CD14-positive monocyte (primary cell): ENCODE measurements at regions not wholly inside any gene's neighbourhood (a gene's known extent, or its start where the extent isn't known, plus 50 kb on each side); places are given as distances from the start of the nearest gene placed in this dataset.

Experiments used
- DNase-seq, 3 donors: peaks; one replicate each; pipeline ENCODE4 v3.0.0-alpha.2; 2011 to 2022
- H2AFZ ChIP-seq: 2 replicates; pipeline ENCODE4 v1.6.0; 2012; ENCODE audit warnings: mild to moderate bottlenecking, low read depth, low read length, inconsistent platforms; ENCODE audit not compliant: insufficient read depth, poor library complexity, severe bottlenecking
- H3K27ac ChIP-seq, 2 donors: 1 replicate in 1 of 2; 2 replicates in 1 of 2; pipeline ENCODE4 v1.5.1; 2012 to 2013; ENCODE audit warnings: low read length in 2 of 2, control low read depth in 1 of 2, inconsistent platforms in 1 of 2, low read depth in 1 of 2, mild to moderate bottlenecking in 1 of 2
- H3K27me3 ChIP-seq, 2 donors: one replicate each; pipeline versions ENCODE4 v1.6.0 to v1.6.1; 2011 to 2013; ENCODE audit warnings: low read length in 2 of 2; ENCODE audit not compliant: control insufficient read depth in 2 of 2, insufficient read depth in 2 of 2
- H3K36me3 ChIP-seq, 2 donors: replicated peaks in 1 of 2; 1 replicate in 1 of 2; 2 replicates in 1 of 2; pipeline versions ENCODE4 v1.5.1 to v1.6.1; 2012 to 2013; ENCODE audit warnings: low read length in 2 of 2, control low read depth in 1 of 2, inconsistent platforms in 1 of 2, mild to moderate bottlenecking in 1 of 2; ENCODE audit not compliant: insufficient read depth in 2 of 2, control insufficient read depth in 1 of 2
- H3K4me1 ChIP-seq, 2 donors: 1 replicate in 1 of 2; 2 replicates in 1 of 2; pipeline versions ENCODE4 v1.5.1 to v1.6.1; 2012 to 2013; ENCODE audit warnings: low read length in 2 of 2, control low read depth in 1 of 2, inconsistent platforms in 1 of 2, mild to moderate bottlenecking in 1 of 2, moderate library complexity in 1 of 2; ENCODE audit not compliant: insufficient read depth in 2 of 2, control insufficient read depth in 1 of 2
- H3K4me2 ChIP-seq: replicated peaks from 2 replicates; pipeline ENCODE3; 2012; ENCODE audit warnings: low read length, moderate library complexity, mild to moderate bottlenecking; ENCODE audit not compliant: poor library complexity, severe bottlenecking; ENCODE audit errors: extremely low read depth
- H3K4me3 ChIP-seq, 3 experiments: fragments of 200-600 bp in 1 of 3; sonication (generic) in 1 of 3; replicated peaks in 1 of 3; 1 replicate in 2 of 3; 2 replicates in 1 of 3; pipeline ENCODE4 v1.5.1; 2011 to 2013; ENCODE audit warnings: low read length in 3 of 3, mild to moderate bottlenecking in 3 of 3, control low read depth in 2 of 3, low read depth in 2 of 3, inconsistent platforms in 1 of 3, moderate library complexity in 1 of 3
- H3K79me2 ChIP-seq: 2 replicates; pipeline ENCODE4 v1.6.0; 2012; ENCODE audit warnings: mild to moderate bottlenecking, control low read depth, inconsistent platforms, low read length, moderate library complexity; ENCODE audit not compliant: insufficient read depth
- H3K9ac ChIP-seq: 2 replicates; pipeline ENCODE4 v1.6.0; 2017; ENCODE audit warnings: low read length, mild to moderate bottlenecking; ENCODE audit not compliant: insufficient read depth, poor library complexity, severe bottlenecking
- H3K9me3 ChIP-seq, 2 donors: replicated peaks in 1 of 2; 1 replicate in 1 of 2; 2 replicates in 1 of 2; pipeline versions ENCODE4 v1.5.1 to v1.6.1; 2012 to 2013; ENCODE audit warnings: low read length in 2 of 2, control low read depth in 1 of 2; ENCODE audit not compliant: control insufficient read depth in 1 of 2, insufficient read depth in 1 of 2
- H4K20me1 ChIP-seq: 2 replicates; pipeline ENCODE4 v1.6.0; 2012; ENCODE audit warnings: mild to moderate bottlenecking, low read length, control low read depth, moderate library complexity; ENCODE audit not compliant: insufficient read depth
- H3K27ac Mint-ChIP-seq, 7 donors: one replicate each; pipeline ENCODE4 v1.8.0; 2020; ENCODE audit warnings: mild to moderate bottlenecking in 7 of 7, mixed read lengths in 7 of 7, moderate library complexity in 6 of 7, inconsistent platforms in 2 of 7
- H3K27me3 Mint-ChIP-seq, 3 donors: one replicate each; pipeline ENCODE4 v1.8.0; 2021 to 2022; ENCODE audit warnings: low read depth in 3 of 3, mild to moderate bottlenecking in 3 of 3, mixed read lengths in 3 of 3, moderate library complexity in 3 of 3, inconsistent platforms in 1 of 3
- H3K36me3 Mint-ChIP-seq, 2 donors: one replicate each; pipeline ENCODE4 v1.8.0; 2020; ENCODE audit warnings: mixed read lengths in 2 of 2, inconsistent platforms in 1 of 2, mild to moderate bottlenecking in 1 of 2
- H3K4me1 Mint-ChIP-seq: one replicate; pipeline ENCODE4 v1.8.0; 2020; ENCODE audit warnings: mild to moderate bottlenecking, mixed read lengths
- H3K4me3 Mint-ChIP-seq, 2 donors: one replicate each; pipeline ENCODE4 v1.8.0; 2020; ENCODE audit warnings: mild to moderate bottlenecking in 2 of 2, mixed read lengths in 2 of 2, moderate library complexity in 1 of 2
- H3K9me3 Mint-ChIP-seq, 7 donors: one replicate each; pipeline ENCODE4 v1.8.0; 2020 to 2022; ENCODE audit warnings: mixed read lengths in 7 of 7, mild to moderate bottlenecking in 6 of 7, moderate library complexity in 6 of 7, inconsistent platforms in 2 of 7
- WGBS: methylation state at CpG from one replicate; pipeline ENCODE4 v1.1.5; 2013; ENCODE audit warnings: missing lambda C conversion rate; ENCODE audit not compliant: insufficient coverage; 5-methylcytosine and 5-hydroxymethylcytosine counted together
- intact Hi-C, 2 donors: fragments of 100-400 bp; cut with micrococcal nuclease; formaldehyde crosslinking; loops; one replicate each; pipeline versions ENCODE4 v1.15.0 to v1.15.1; 2023
- TF ChIP-seq, protein P1 (sequence below): fragments of 200-600 bp; IDR thresholded peaks from one replicate; pipeline ENCODE4 v1.8.0; 2022; ENCODE audit warnings: antibody characterized with exemption, mild to moderate bottlenecking

GRCh38 chr6:40848868-40849514, 190.0 kb downstream of the UNC5CL start:
- WGBS, result 88% methylated on average over 1 of the region's 4 CpGs
- intact Hi-C loops, result no loop called here

DNA sequence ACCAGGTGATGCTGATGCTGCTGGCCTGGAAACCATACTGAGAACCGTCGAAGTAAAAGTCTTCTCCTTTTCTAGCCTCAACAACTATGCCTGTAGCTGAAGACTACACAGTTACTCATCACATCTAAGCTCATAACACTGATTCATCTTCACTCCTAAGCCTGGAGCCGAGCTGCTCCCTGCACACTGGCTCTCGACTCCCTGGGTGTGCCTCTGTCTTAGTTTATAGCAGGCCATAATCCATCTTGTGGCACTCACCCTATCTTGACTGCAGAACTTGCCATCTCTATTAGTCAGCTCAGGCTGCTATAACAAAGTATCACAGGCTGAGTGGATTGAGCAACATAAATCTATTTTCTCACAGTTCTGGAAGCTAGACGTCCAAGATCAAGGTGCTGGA, 191.0 kb downstream of the UNC5CL start:
- H2AFZ ChIP-seq, result no peak overlapping the region
- no peak overlapping the region for H3K27ac ChIP-seq
- H3K4me3 ChIP-seq, result no peak overlapping the region
- peaks cover 0 to 5% (median 0%) of the 10 kb centered on the region in 7 donors for H3K9me3 Mint-ChIP-seq
- H3K4me1 ChIP-seq, result peaks cover 2 to 3% of the 10 kb centered on the region in 2 donors
- peaks cover 0 to 7% of the 10 kb centered on the region in 2 donors for H3K27me3 ChIP-seq
- no peak overlapping the region for H3K4me2 ChIP-seq
- no peak for DNase-seq
- H3K9ac ChIP-seq, result no peak overlapping the region
- H3K4me1 Mint-ChIP-seq, result peaks cover 5% of the 10 kb centered on the region
- no peaks in the 10 kb centered on the region for H3K36me3 ChIP-seq
- no peaks in the 10 kb centered on the region for H4K20me1 ChIP-seq
- H3K79me2 ChIP-seq, result no peaks in the 10 kb centered on the region
- H3K27ac Mint-ChIP-seq, result no peak overlapping the region
- intact Hi-C loops, result no loop called here
- peaks cover 7 to 18% (median 9%) of the 10 kb centered on the region in 3 donors for H3K27me3 Mint-ChIP-seq
- no peak overlapping the region for H3K4me3 Mint-ChIP-seq
- TF ChIP-seq, protein P1, sequence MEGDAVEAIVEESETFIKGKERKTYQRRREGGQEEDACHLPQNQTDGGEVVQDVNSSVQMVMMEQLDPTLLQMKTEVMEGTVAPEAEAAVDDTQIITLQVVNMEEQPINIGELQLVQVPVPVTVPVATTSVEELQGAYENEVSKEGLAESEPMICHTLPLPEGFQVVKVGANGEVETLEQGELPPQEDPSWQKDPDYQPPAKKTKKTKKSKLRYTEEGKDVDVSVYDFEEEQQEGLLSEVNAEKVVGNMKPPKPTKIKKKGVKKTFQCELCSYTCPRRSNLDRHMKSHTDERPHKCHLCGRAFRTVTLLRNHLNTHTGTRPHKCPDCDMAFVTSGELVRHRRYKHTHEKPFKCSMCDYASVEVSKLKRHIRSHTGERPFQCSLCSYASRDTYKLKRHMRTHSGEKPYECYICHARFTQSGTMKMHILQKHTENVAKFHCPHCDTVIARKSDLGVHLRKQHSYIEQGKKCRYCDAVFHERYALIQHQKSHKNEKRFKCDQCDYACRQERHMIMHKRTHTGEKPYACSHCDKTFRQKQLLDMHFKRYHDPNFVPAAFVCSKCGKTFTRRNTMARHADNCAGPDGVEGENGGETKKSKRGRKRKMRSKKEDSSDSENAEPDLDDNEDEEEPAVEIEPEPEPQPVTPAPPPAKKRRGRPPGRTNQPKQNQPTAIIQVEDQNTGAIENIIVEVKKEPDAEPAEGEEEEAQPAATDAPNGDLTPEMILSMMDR, result no peak
- no peaks in the 10 kb centered on the region for H3K36me3 Mint-ChIP-seq
- no peaks in the 10 kb centered on the region for H3K9me3 ChIP-seq
- 95% methylated on average over 4 of the region's 5 CpGs for WGBS

More at GRCh38 chr6:40848868-40849514, 190.0 kb downstream of the UNC5CL start:
- TF ChIP-seq, protein P1, result no peak
- Histone ChIP-seq H3K9me3 (no peaks in the 10 kb centered on the region), H2AFZ (no peak overlapping the region), H3K4me3 (no peak overlapping the region), H3K36me3 (no peaks in the 10 kb centered on the region), H3K9ac (no peak overlapping the region), H3K27ac (no peak overlapping the region), H3K79me2 (no peaks in the 10 kb centered on the region), H3K4me2 (no peak overlapping the region), H4K20me1 (no peaks in the 10 kb centered on the region), H3K4me1 (peaks cover 3 to 5% of the 10 kb centered on the region in 2 donors), H3K27me3 (peaks cover 0 to 4% of the 10 kb centered on the region in 2 donors)
- no peak for DNase-seq
- H3K36me3 Mint-ChIP-seq, result no peaks in the 10 kb centered on the region
- H3K4me3 Mint-ChIP-seq, result no peak overlapping the region
- peaks cover 5 to 10% (median 9%) of the 10 kb centered on the region in 3 donors for H3K27me3 Mint-ChIP-seq
- peaks cover 8% of the 10 kb centered on the region for H3K4me1 Mint-ChIP-seq
- peak overlapping the region in 1 of 7 donors; percentile 35 for H3K27ac Mint-ChIP-seq
- peaks cover 0 to 5% (median 0%) of the 10 kb centered on the region in 7 donors for H3K9me3 Mint-ChIP-seq
